Activated T-helper 9 cell treated with anti-CD3 and anti-CD28 coated beads, Interleukin-2, amount 50 U/mL, for 16 hours (primary cell): ENCODE measurements at regions not wholly inside any gene's neighbourhood (a gene's known extent, or its start where the extent isn't known, plus 50 kb on each side); places are given as distances from the start of the nearest gene placed in this dataset.
"Not testable (repeated sequence)": the region's sequence is repeated elsewhere in the genome, so short reads cannot be mapped to it uniquely, and the experiment has no call there.

Source experiments
- DNase-seq: peaks from one replicate; pipeline ENCODE4 v3.0.0-alpha.2; 2020; ENCODE audit warnings: low read depth

DNA sequence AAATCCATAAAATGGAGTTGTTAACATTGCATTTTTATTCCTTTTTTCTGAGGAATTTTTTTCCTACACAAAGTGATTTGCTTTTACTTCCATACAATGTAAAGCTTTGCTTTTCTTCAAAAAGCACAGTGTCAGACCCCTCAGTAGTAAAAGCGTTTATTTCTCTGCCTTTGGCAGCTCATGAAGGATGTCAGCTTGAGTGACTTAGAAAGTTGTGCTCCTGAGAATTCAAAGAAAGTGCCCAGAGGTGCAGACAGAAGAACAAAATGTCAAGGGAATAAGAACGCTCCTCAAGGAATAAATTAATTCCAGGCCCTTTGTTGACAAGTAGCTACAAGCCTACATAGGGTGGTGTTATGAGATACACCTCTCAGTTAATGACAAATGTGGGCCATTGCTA lies 369.3 kb upstream of the ADARB2 start:
- DNase-seq: no peak

DNA sequence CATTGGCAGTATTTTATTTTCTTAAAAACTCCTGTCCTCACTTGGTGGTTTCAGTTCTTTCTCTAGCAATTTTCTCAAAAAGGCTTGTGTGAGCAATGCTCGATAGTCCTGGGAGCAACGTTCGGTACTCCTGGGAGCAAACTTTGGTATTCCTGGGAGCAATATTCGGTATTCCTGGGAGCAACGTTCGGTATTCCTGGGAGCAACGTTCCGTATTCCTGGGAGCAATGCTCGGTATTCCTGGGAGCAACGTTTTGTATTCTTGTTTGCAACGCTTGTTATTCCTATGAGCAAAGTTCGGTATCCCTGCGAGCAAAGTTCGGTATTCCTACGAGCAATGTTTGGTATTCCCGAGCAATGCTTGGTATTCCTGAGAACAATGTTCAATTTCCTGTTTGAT lies 362.0 kb upstream of the ADARB2 start:
- DNase-seq: no peak

DNA sequence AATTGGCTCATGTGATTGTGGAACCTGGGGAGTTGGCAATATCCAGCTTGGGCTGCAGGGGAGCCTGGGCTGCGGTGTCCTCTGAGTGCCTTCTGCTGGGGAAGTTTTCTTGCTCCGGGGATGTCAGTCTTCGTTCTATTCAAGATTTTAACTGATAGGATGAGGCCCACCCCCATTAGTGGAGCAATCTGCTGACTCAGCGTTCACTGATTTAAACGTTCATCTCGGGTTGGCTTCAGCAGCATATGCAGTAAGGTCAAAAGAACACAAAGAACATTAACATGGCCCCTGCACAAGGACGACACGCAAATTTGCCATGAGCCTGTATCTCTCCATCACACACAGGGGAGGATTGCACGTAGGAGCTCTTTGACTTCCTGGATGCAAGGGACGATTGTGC lies 360.6 kb upstream of the ADARB2 start:
- no peak for DNase-seq

DNA sequence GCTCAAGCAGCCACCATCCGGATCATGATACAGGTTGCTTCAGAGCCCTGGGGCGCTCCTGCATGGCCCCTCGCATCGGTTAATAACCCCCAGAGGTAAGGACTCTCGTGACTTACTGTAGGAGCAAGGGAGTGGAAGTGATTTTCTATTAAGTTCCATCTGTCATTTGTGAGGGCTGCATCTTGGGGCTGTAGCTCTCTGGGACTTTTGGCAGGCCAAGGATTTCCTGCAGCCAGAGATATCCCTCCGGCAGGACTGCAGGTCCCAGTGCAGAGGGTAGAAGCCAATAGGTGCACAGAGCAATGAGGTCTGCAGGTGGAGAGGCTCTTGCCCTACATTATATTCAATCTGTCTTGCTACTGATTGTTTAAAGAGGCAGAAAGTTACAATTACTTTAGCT lies 356.8 kb upstream of the ADARB2 start:
- DNase-seq: no peak

- DNase-seq: no peak
Observed at GRCh38 chr10:2083591-2083990, 346.3 kb upstream of the ADARB2 start.

GRCh38 chr10:2081501-2081900 lies 344.2 kb upstream of the ADARB2 start:
- no peak for DNase-seq

GRCh38 chr10:2079603-2080078 lies 342.3 kb upstream of the ADARB2 start:
- no peak for DNase-seq

DNA sequence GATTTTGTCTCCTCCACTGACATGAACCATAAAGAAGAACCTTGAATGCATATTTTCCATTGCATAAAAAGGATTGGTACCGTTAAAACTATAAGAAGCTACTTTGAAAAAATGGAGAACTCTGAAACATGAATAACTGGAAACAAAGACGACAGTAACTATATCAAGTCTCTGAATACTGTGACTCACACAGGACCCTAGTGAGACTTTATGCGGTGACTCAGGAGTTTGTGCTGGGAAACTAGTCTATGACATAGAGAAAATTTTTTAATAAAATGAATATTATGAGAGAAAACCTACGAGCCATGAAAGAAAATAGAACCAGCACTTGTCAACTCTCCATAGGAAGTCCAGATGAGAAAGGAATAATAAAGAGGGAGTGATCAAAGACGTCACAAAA lies 339.9 kb upstream of the ADARB2 start:
- no peak for DNase-seq

DNA sequence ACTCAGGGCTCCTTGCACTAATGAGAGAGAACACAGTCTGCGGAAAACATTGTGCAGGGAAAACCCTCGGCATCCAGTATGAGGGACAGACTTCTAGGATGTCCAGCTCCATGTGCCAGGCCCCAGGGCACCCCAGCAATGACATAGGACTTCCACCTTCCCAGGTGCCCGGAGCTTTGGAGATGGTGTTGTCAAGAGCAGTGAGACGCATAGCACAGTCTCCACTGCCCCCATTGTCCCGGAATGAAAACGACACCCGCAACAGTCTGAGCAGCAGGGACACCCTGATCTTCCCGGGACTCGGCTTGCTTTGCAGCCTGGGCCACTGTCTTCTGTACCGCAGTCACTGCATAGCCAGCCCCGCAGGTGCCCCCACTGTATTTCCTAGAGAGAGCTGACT lies 339.2 kb upstream of the ADARB2 start:
- no peak for DNase-seq

DNA sequence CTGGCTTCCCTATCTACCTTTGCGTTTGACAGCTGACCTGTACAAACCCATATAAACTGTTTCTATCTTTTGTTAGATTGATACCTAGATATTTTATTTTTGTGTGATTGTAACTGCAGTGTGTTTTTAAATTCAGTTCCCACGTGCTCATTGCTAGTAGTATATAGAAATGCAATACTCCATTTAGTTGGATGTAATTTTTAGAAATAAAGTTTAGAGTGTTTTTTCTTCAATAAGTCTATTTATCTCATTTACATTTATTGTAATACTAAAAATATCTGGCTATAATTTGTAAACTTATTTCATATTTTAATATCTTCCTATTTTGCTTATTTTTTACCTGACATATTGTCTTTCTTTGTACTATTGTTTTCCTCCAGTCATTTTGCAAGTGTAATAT lies 329.7 kb upstream of the ADARB2 start:
- no peak for DNase-seq

- DNase-seq: no peak
Observed at GRCh38 chr10:2054728-2055127, 317.4 kb upstream of the ADARB2 start.

GRCh38 chr10:2053805-2054204 lies 316.5 kb upstream of the ADARB2 start:
- DNase-seq: no peak

- no peak for DNase-seq
Observed at GRCh38 chr10:2051108-2051507, 313.8 kb upstream of the ADARB2 start.

GRCh38 chr10:2049560-2049959 lies 312.2 kb upstream of the ADARB2 start:
- no peak for DNase-seq

GRCh38 chr10:2048337-2048973 lies 311.1 kb upstream of the ADARB2 start:
- no peak for DNase-seq

DNA sequence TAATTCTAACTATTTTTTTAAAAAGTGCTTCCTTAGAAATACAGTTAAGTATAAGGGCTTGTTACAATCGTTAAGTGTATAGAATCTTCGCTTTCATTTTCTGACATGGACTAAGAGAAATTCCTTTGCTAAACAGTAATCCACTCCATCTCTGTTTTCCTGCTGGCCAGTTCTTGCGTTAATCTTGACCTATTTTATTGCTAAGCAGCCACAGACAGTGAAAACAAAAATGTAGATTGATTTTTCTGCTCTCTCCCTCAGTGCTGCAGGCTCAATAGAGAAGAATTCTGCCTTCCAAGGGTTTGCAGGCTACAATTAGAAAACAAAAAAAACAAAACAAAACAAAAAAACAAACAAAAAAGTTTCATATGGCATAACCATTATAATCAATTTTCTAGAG lies 310.4 kb upstream of the ADARB2 start:
- DNase-seq: no peak

GRCh38 chr10:2043379-2043778 lies 306.1 kb upstream of the ADARB2 start:
- no peak for DNase-seq

DNA sequence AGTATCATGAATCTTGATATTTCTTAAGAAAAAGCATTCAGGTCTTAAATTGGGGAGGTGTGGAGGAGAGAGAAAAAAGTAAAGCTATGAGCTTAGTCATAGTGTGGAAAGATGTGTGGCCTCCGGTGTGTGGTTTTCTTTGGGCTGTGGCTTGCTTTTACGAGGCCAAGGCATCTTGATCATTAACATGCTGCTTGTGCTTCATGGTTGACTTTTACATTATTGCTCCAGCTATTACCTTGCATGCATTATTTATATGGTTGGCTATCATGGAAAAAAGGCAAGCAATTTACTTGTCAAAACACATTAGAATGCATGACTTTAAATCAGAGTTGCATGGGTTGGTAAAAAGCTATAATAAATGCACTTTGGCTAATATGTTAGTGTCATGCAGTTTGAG lies 300.7 kb upstream of the ADARB2 start:
- no peak for DNase-seq

GRCh38 chr10:2037246-2037645 lies 299.9 kb upstream of the ADARB2 start:
- DNase-seq: no peak

GRCh38 chr10:2036209-2036608 lies 298.9 kb upstream of the ADARB2 start:
- DNase-seq: no peak

DNA sequence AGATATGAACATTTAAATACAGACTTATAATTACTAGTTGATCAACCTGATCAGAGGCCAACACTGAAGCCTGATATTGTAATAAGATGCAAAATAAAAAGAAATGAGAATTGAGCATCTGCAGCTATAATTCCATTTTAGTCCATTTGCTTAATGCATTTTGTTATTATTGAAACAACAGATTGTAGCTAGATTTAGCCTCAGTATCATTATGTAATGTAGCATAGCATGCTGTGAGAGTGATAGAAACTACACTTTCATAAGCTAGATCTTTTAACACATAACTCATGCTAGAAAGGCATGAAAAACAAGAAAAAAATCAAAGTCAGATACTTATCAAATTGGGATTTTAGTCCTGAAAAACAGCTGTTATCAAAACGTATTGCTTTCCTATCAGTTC lies 292.7 kb upstream of the ADARB2 start:
- DNase-seq: no peak

GRCh38 chr10:2026936-2027335 lies 289.6 kb upstream of the ADARB2 start:
- DNase-seq: no peak

DNA sequence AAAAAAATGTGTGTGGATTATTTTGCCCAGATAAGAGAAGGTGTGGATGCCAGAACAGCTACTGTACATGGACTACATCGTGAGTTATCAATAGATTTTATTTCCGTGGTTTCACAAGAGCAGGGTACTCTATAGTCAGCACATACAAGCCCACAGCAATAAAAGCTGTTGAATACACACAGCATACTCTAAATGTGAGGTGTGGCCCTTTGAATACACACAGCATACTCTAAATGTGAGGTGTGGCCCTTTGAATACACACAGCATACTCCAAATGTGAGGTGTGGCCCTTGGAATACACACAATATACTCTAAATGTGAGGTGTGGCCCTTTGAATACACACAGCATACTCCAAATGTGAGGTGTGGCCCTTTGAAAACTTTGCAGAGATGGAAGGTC lies 287.4 kb upstream of the ADARB2 start:
- DNase-seq: not testable (repeated sequence)

GRCh38 chr10:2023687-2024086 lies 286.4 kb upstream of the ADARB2 start:
- DNase-seq: no peak

GRCh38 chr10:2022401-2022800 lies 285.1 kb upstream of the ADARB2 start:
- no peak for DNase-seq
